ELR (cell line): ENCODE measurements at regions not wholly inside any gene's neighbourhood (a gene's known extent, or its start where the extent isn't known, plus 50 kb on each side); places are given as distances from the start of the nearest gene placed in this dataset.
A peak's percentile ranks its signal among the peaks of the same experiment; 100 is the strongest.
"Not testable (repeated sequence)": the region's sequence is repeated elsewhere in the genome, so short reads cannot be mapped to it uniquely, and the experiment has no call there.

ENCODE experiments used
- DNase-seq: peaks from one replicate; pipeline ENCODE4 v3.0.0-alpha.2; 2015; ENCODE audit warnings: low read depth

GRCh38 chr4:126850286-126850685 lies 782.5 kb upstream of the INTU start:
- peak; percentile 98 for DNase-seq

- peak; percentile 26 for DNase-seq
Measured at GRCh38 chr4:126851391-126851790, 781.4 kb upstream of the INTU start.

- no peak for DNase-seq
Measured at GRCh38 chr4:126853715-126854114, 779.0 kb upstream of the INTU start.

- no peak for DNase-seq
Measured at GRCh38 chr4:126856906-126857305, 775.9 kb upstream of the INTU start.

- no peak for DNase-seq
Measured at GRCh38 chr4:126859314-126859713, 773.4 kb upstream of the INTU start.

GRCh38 chr4:126859872-126860271 lies 772.9 kb upstream of the INTU start:
- DNase-seq, result no peak

GRCh38 chr4:126860308-126860707 lies 772.4 kb upstream of the INTU start:
- no peak for DNase-seq

GRCh38 chr4:126869967-126870366 lies 762.8 kb upstream of the INTU start:
- DNase-seq, result peak; percentile 8

GRCh38 chr4:126871810-126872209 lies 760.9 kb upstream of the INTU start:
- DNase-seq, result no peak

GRCh38 chr4:126874533-126874932 lies 758.2 kb upstream of the INTU start:
- no peak for DNase-seq

GRCh38 chr4:126888968-126889367 lies 743.8 kb upstream of the INTU start:
- peak; percentile 69 for DNase-seq

- DNase-seq, result no peak
Measured at GRCh38 chr4:126890383-126890782, 742.4 kb upstream of the INTU start.

- no peak for DNase-seq
Measured at GRCh38 chr4:126890994-126891393, 741.8 kb upstream of the INTU start.

GRCh38 chr4:126894963-126895362 lies 737.8 kb upstream of the INTU start:
- no peak for DNase-seq

- DNase-seq, result no peak
Measured at GRCh38 chr4:126895988-126896570, 736.7 kb upstream of the INTU start.

- DNase-seq, result no peak
Measured at GRCh38 chr4:126897038-126897437, 735.7 kb upstream of the INTU start.

- no peak for DNase-seq
Measured at GRCh38 chr4:126898815-126899214, 733.9 kb upstream of the INTU start.

GRCh38 chr4:126899331-126899801 lies 733.4 kb upstream of the INTU start:
- DNase-seq, result peak; percentile 11

GRCh38 chr4:126906466-126906865 lies 726.3 kb upstream of the INTU start:
- DNase-seq, result no peak

GRCh38 chr4:126907389-126907788 lies 725.4 kb upstream of the INTU start:
- DNase-seq, result no peak

GRCh38 chr4:126916049-126916625 lies 716.6 kb upstream of the INTU start:
- no peak for DNase-seq

- DNase-seq, result peak; percentile 69
Measured at GRCh38 chr4:126916626-126917140, 716.1 kb upstream of the INTU start.

- DNase-seq, result not testable (repeated sequence)
Measured at GRCh38 chr4:126922328-126922938, 710.3 kb upstream of the INTU start.
